NCI-H2107 treated with DMSO at 0.1 percent for 48 hours (cell line): ENCODE measurements at regions not wholly inside any gene's neighbourhood (a gene's known extent, or its start where the extent isn't known, plus 50 kb on each side); places are given as distances from the start of the nearest gene placed in this dataset.
A peak's percentile ranks its signal among the peaks of the same experiment; 100 is the strongest.
"Not testable (repeated sequence)": the region's sequence is repeated elsewhere in the genome, so short reads cannot be mapped to it uniquely, and the experiment has no call there.

Source experiments
- DNase-seq: peaks from one replicate; lab custom pipeline; 2025; ENCODE audit not compliant: unreplicated experiment; lab: John Stamatoyannopoulos, UW

DNA sequence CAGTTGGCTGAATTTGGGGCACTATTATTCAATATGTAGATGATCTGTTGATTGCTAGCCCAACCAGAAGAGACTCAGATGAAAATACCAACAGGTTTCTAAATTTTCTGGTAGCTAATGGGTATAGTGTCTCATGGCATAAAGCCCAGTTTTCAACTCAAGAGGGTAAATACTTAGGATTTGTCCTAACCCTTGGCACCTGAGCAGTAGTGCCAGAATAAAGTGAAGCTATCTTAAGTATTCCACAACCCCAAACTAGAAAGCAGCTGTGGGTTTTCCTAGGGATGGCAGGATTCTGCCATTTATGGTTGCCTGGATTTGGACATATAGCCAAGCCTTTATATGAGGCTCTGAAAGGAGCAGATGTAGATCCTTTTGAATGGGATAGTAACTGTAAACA lies 119.0 kb downstream of the AGTR2 start:
- DNase-seq = no peak

DNA sequence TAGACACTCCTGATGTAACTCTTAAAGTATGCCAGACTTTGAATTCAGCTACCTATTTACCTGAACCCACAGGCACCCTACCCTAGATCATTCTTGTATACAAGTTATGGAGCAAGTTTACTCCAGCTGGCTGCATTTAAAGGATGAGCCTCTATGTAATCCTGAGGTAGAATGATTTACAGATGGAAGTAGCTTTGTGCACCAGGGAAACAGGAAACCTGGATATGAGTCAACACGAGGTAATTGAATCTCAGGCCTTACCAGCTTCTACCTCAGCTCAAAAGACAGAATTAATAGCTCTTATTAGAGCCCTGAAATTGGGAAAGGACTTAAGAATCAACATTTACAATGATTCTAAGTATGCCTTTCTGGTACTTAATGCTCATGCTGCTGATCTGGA lies 119.8 kb downstream of the AGTR2 start:
- DNase-seq = no peak

DNA sequence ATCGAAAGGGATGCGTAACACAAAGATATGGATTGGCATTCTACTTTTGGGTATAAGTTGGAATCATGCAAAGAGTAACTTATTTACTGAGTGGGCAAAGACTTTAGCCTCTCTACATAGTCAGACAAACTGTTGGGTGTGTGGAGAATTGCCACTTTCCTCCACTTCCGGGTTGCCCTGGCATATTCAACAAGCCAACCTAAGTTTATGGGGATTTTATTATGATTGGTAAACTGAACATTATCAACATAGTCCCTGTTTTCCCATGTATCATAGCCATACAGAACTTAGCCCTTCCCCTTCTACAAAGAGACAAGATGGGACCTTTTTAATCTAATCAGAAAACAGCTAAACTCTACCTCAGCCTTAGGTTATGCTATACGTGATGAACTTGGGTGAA lies 121.6 kb downstream of the AGTR2 start:
- DNase-seq = no peak

DNA sequence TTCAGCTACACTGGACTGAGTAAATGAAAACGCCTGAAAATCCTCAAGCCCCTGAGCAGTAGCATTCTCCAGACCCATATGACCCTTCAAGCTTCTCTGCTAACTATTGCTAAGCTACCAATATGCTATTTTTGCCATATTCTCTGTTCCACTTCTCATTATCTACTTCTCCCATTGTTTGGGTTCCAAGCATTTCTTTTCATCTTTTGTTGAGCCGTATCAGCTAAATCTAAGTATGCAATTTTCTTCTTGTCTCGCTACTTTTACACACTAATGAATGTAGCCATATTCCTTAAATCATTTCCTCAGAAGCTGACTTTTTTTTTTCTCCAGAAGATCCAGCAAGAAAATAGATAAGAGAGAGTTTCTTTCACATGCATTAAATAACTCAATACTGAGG lies 128.4 kb downstream of the AGTR2 start:
- DNase-seq = no peak

DNA sequence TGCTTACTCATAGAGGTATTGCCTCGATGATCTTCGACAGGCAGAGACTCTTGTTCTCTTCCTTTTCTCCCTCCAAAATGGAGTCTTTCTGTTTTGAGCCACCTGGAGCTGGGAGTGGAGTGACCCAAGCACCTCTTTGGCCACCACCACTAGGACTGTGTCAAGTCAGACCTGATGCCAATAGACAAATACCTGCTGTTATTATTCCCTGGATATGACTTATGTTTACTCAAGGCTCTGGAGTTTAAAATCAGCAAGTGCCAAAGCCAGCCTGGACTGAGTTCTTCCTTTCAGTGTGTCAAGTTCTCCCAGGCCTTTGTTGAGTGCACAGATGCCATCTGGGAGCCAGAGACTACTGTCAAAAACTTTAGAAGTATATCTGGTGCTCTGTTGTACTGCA lies 130.2 kb upstream of the SLC6A14 start:
- no peak for DNase-seq

DNA sequence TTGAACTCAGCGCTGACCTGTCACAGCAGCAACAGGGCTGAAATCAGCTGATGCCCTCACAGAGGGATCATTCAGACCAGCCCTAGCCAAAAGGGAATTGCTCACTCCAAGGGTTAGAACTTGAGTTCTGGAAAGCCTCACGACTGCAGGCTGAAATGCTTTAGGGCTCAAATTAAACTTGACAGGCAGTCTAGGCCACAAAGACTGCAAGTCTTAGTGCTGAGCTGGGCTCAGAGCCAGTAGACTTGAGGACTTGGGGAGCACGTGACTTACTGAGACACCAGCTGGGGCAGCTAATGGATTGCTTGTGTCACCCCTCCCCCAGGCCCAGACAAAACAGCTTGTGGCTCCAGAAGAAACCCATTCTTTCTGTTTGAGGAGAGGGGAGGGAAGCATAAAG lies 119.0 kb upstream of the SLC6A14 start:
- peak; percentile 40 for DNase-seq

DNA sequence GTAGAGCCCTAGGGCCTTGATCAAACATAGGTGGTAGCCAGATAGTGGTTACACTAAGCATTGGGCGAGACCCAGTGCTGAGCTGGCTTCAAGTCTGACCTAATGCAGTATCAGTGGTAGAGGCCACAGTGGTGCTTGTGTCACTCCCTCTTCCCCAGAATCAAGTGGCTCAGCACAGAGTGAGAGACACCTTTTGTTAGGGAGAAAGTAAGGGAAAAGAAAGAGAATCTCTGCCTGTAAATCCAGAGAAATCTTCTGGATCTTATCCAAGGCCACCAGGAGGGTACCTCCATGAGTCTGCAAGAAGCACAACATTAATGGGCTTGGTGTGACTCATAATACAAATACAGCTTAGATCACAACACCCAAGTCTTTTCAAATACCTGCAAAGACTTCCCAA lies 117.7 kb upstream of the SLC6A14 start:
- DNase-seq = no peak

DNA sequence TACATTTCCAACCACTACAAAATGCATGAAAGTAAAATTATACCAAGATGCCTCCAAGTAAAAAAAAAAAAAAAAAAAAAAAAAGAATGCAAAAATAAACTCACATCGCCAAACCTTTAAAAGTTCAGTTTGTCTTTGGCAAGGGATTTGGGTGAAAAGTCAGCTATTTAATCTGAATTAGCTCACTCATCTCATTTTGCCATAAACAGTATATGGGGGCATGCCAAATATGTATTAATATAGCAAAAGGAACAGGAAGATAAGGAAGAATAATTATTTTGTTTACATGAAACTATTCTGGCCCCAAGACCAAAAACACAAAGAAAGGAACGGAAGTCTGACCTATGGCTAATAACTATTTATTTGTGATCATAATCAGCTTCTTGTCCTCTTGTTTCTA lies 114.7 kb upstream of the SLC6A14 start:
- DNase-seq = no peak

DNA sequence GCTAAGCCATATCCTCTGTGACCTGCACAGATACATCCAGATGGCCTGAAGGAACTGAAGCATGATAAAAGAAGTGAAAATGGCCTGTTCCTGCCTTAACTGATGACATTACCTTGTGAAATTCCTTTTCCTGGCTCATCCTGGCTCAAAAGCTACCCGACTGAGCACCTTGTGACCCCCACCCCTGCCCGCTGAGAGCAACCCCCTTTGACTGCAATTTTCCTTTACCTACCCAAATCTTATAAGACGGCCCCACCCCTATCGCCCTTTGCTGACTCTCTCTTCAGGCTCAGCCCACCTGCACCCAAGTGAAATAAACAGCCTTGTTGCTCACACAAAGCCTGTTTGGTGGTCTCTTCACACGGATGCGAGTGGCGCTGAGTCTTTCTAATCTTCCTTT lies 104.4 kb upstream of the SLC6A14 start:
- not testable (repeated sequence) for DNase-seq

DNA sequence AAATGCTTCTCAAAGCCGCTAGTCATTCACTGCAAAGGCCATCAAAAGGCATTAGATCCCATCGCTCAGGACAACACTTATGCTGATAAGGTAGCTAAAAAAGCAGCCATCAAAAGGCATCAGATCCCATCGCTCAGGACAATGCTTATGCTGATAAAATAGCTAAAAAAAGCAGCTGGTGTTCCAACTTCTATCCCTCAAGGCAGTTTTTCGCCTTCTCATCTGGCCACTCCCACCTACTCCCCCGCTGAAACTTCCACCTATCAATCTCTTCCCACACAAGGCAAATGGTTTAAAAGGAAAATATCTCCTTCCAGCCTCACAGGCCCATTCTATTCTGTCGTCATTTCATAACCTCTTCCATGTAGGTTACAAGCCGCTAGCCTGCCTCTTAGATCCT lies 101.6 kb upstream of the SLC6A14 start:
- DNase-seq = not testable (repeated sequence)

DNA sequence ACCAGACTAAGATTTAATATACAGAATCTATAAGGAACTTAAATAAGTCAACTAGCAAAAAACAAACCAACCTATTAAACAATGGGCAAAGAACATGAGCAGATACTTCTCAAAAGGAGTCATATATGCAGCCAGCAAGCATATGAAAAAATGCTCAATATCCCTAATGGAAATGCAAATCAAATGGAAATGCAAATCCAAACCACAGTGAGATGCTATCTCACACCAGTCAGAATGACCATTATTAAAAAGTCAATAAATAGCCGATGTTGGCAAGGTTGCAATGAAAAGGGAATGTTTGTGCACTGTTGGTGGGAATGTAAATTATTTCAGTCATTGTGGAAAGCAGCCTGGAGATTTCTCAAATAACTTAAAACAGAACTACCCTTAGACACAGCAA lies 97.0 kb upstream of the SLC6A14 start:
- DNase-seq = no peak

DNA sequence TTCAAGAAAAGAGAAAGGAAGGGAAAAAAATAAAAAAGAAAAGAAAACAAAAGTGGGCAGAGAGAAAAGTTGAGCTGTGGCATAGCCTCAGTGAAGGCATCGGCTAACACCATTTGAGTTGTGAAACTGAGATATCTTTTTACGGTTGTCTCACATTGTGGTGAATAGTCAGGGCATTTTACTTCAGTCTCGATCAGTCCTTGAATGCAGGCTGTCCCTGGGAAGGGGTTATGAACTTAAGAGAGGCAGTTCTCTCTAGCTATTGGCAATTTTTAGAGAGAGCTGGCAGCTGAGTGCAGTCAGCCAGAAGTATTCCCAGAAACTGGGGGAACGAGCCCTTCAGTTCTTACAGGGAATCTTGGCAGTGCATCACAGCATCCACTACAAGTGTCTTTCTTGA lies 93.5 kb upstream of the SLC6A14 start:
- DNase-seq = no peak

DNA sequence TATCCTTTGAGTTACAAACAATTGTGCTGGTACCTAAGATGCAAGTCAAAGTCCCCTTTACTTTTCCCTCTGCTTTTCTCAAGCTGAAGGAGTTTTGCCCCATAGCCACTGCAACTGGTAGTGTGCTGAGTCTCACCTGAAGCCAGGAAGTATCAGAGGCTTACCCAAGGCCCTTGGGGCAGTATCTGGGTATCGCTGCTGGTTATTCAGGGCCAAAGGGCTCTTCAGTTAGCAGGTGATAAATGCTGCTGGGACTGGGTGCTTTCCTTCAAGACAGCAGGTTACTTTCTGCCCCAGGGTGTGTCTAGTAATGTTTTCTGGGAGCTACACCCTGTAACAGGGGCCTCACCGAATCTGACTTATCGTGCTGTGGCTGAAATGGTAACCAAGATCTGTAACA lies 90.4 kb upstream of the SLC6A14 start:
- DNase-seq = no peak

DNA sequence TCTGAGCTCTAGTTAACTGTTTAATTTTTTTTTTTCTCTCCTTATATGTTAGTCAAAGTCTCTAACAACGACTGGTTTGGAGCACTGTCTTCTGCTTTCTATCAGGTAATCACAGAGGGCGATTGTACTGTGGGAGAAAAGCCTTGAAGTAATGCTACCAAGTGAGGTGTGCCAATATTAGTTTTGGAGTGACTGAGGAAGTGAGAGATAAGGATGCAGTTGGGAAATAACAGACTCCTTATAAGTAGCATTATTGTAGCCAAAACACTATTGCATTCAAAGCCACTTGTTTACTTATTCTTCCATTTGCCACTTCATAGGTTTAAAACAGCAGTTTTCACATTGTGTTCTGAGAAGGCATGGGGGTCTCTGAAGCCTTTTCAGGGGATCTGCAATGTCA lies 79.1 kb upstream of the SLC6A14 start:
- no peak for DNase-seq

DNA sequence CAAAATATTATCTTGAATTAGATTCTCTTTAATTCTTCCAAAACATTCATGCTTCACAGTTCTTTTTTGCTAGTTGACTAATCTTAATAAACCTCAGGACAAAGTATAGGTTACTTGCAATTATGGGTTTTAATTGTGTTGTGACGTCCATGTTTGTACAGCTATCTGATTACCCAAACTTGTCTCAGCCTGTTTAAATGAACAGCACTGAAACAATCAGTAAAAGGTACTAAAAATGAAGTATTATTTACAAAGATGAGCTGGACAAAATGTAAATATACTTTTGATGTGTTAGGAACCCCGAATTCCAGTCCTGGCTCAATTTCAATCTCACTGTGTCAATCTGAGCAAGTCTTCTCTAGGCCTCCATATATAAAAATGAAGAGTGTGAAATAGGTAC lies 57.4 kb upstream of the SLC6A14 start:
- no peak for DNase-seq

DNA sequence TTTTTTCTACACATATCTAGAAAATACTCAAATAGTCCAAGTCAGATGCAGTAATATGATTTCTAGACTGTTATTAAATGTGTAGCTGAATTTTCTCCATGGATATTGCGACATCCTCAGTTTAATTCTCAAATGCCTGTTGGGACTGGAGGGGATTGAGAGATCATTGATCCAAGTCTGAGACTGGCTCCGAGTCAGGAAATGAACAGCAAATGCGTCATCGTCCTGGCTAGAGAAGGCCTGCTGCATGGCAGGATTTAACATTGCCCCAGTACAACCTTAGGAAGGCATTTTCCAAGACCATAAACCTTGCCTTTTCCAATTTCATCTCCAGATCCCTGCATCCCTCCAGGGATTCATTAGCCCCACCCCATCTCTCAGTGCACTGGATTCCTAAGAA lies 56.6 kb upstream of the SLC6A14 start:
- no peak for DNase-seq

DNA sequence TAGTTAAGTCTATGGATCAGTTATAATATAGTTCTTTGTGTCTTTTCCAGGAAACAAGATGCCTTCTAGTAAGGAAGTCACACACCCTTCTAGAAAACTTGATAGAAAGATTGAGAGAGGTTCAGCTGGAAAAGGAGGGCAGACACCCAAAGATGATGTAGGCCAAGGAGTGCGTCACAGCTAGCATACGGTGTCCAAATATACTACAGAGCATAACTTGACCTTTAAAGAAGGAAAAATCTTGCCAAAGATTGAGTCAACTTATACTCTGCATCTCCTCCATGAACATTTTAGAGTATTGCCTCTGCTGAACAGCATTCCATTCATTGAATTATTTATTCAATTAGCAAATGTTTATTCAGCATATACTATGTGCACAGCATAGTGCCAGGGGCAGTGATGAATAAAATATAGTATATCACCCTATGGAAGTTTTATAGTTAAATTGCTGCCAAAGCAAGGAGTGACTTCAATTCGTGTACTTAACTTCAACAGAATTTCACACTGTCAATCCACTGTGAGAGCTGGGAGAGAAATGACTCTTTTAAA lies 51.9 kb upstream of the SLC6A14 start:
- DNase-seq = no peak
